SK-N-SH treated with all-trans-retinoic acid at 6 μM for 48 hours (cell line): ENCODE measurements at regions not wholly inside any gene's neighbourhood (a gene's known extent, or its start where the extent isn't known, plus 50 kb on each side); places are given as distances from the start of the nearest gene placed in this dataset.

Source experiments
- CREB5 ChIP-seq: fragments of 250-450 bp; sonication (Bioruptor Pico); IDR thresholded peaks from 2 replicates; pipeline ENCODE4 v1.5.1; 2020; ENCODE audit warnings: low read depth, mild to moderate bottlenecking, moderate library complexity
- ZFP3 ChIP-seq: fragments of 250-450 bp; sonication (Bioruptor Pico); IDR thresholded peaks from 2 replicates; pipeline ENCODE4 v1.5.0; 2020; ENCODE audit warnings: mild to moderate bottlenecking, moderate library complexity

DNA sequence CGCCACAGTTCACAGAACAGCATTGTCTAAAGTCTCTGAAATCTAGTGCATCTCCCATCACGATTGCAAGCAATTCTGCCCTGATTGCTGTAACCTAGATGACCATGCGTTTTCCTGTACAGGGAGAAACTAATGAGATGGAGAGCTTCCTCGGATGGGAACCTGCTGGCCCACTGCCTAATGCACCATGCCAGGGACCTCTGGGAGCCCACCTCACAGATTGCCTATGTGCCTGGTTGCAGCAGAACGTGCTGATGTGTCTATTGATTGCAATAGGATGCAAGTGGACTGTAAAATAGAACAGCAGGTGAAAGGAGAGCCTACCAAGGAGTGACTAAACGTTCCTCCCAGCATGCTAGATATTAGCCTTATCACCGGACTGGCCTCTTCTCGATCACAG is 141.0 kb upstream of the RAB12 start:
- TF ChIP-seq ZFP3 (CRISPR knock-in tag) = no peak
- no peak for TF ChIP-seq CREB5 (CRISPR knock-in tag)
